SK-N-SH (cell line): ENCODE measurements at regions not wholly inside any gene's neighbourhood (a gene's known extent, or its start where the extent isn't known, plus 50 kb on each side); places are given as distances from the start of the nearest gene placed in this dataset.

ENCODE experiments used
- CTCF ChIA-PET: fragments of 300-600, 350-600 bp; formaldehyde crosslinking; extraction: SDS; loops from one replicate; lab custom pipeline; 2021; lab: Yijun Ruan, JAX
- POLR2A ChIA-PET: fragments of 350-600 bp; sonication (Branson Sonifier 250); formaldehyde crosslinking; extraction: SDS; loops from one replicate; lab custom pipeline; 2020; ENCODE audit warnings: antibody characterized with exemption, inconsistent platforms; lab: Yijun Ruan, JAX
- DNase-seq: peaks from one replicate; pipeline ENCODE4 v3.0.0; 2012
- H2AFZ ChIP-seq: fragments of 200-600 bp; sonication (generic); 2 replicates; pipeline ENCODE4 v1.8.1; 2016; ENCODE audit warnings: antibody characterized with exemption, mild to moderate bottlenecking, low read depth
- H3F3A ChIP-seq: fragments of 200-600 bp; sonication (generic); replicated peaks from 2 replicates; pipeline ENCODE3; 2016; ENCODE audit warnings: antibody characterized with exemption, mild to moderate bottlenecking; ENCODE audit not compliant: insufficient read depth
- H3K27ac ChIP-seq, 2 experiments: fragments of 200-500 bp in 1 of 2; fragments of 200-600 bp in 1 of 2; sonication (Bioruptor generic) in 1 of 2; sonication (generic), shearing (Covaris generic) in 1 of 2; 2 replicates each; pipeline versions ENCODE4 v1.5.1 to v1.6.1; 2014 to 2016; ENCODE audit warnings: low read depth in 2 of 2, inconsistent platforms in 1 of 2, low read length in 1 of 2, mild to moderate bottlenecking in 1 of 2, mixed read lengths in 1 of 2
- H3K27me3 ChIP-seq: fragments of 200-600 bp; sonication (generic), shearing (Covaris generic); 2 replicates; pipeline ENCODE4 v1.6.1; 2016; ENCODE audit warnings: mixed run types; ENCODE audit not compliant: insufficient read depth
- H3K36me3 ChIP-seq, 2 experiments: fragments of 200-500 bp in 1 of 2; fragments of 200-600 bp in 1 of 2; sonication (Bioruptor generic) in 1 of 2; sonication (generic) in 1 of 2; replicated peaks in 1 of 2; 2 replicates each; pipeline versions ENCODE3 to v1.5.1; 2014 to 2016; ENCODE audit warnings: low read length in 1 of 2, mild to moderate bottlenecking in 1 of 2; ENCODE audit not compliant: insufficient read depth in 2 of 2, control insufficient read depth in 1 of 2
- H3K4me1 ChIP-seq, 2 experiments: fragments of 200-500 bp in 1 of 2; fragments of 200-600 bp in 1 of 2; sonication (Bioruptor generic) in 1 of 2; sonication (generic), shearing (Covaris generic) in 1 of 2; 2 replicates each; pipeline versions ENCODE4 v1.5.1 to v1.6.1; 2014 to 2016; ENCODE audit warnings: low read depth in 1 of 2, low read length in 1 of 2, mixed run types in 1 of 2; ENCODE audit not compliant: insufficient read depth in 2 of 2, control insufficient read depth in 1 of 2
- H3K4me2 ChIP-seq: fragments of 200-600 bp; sonication (generic), shearing (Covaris generic); 2 replicates; pipeline ENCODE4 v1.6.1; 2017; ENCODE audit warnings: mixed run types
- H3K4me3 ChIP-seq, 2 experiments: fragments of 200-500 bp in 1 of 2; fragments of 200-600 bp in 1 of 2; sonication (Bioruptor generic) in 1 of 2; sonication (generic), shearing (Covaris generic) in 1 of 2; 2 replicates each; pipeline versions ENCODE4 v1.5.1 to v1.8.1; 2014 to 2016; ENCODE audit warnings: low read depth in 2 of 2, inconsistent platforms in 1 of 2, low read length in 1 of 2, mild to moderate bottlenecking in 1 of 2, mixed read lengths in 1 of 2, moderate library complexity in 1 of 2
- H3K79me2 ChIP-seq: fragments of 200-600 bp; sonication (generic); 2 replicates; pipeline ENCODE4 v1.8.1; 2017; ENCODE audit warnings: mild to moderate bottlenecking; ENCODE audit not compliant: insufficient read depth
- H3K9ac ChIP-seq: fragments of 200-600 bp; sonication (generic); 2 replicates; pipeline ENCODE4 v1.6.1; 2017; ENCODE audit warnings: mixed run types
- H3K9me2 ChIP-seq: fragments of 200-600 bp; sonication (generic); 2 replicates; pipeline ENCODE4 v1.6.1; 2017; ENCODE audit warnings: mixed run types
- H3K9me3 ChIP-seq: fragments of 200-600 bp; sonication (generic); 2 replicates; pipeline ENCODE4 v1.6.1; 2017; ENCODE audit warnings: mixed run types, mild to moderate bottlenecking, moderate library complexity
- H4K20me1 ChIP-seq: fragments of 200-600 bp; sonication (generic); 2 replicates; pipeline ENCODE4 v1.6.1; 2017; ENCODE audit warnings: mild to moderate bottlenecking, mixed run types; ENCODE audit not compliant: insufficient read depth
- CHD2 ChIP-seq: fragments of 150-350 bp; IDR thresholded peaks from 2 replicates; pipeline ENCODE4 v1.6.1; 2018; ENCODE audit warnings: low read length; ENCODE audit not compliant: partially characterized antibody
- CTCF ChIP-seq: fragments of 200-600 bp; sonication (generic); IDR thresholded peaks from 2 replicates; pipeline ENCODE4 v1.6.1; 2017; ENCODE audit warnings: antibody characterized with exemption, mild to moderate bottlenecking, moderate library complexity
- EZH2phosphoT487 ChIP-seq: fragments of 200-600 bp; sonication (generic); IDR thresholded peaks from 2 replicates; pipeline ENCODE4 v1.6.1; 2017; ENCODE audit warnings: low read depth, mixed run types, mild to moderate bottlenecking, antibody characterized with exemption, moderate library complexity, borderline replicate concordance
- FOSL2 ChIP-seq: IDR thresholded peaks from 2 replicates; pipeline ENCODE4 v1.4.0; 2012; ENCODE audit warnings: low read depth, mild to moderate bottlenecking, moderate library complexity, borderline replicate concordance
- FOXM1 ChIP-seq: IDR thresholded peaks from 2 replicates; pipeline ENCODE4 v1.4.0; 2012; ENCODE audit warnings: low read depth, mild to moderate bottlenecking
- GATA2 ChIP-seq: sonication (generic); formaldehyde crosslinking; IDR thresholded peaks from 2 replicates; pipeline ENCODE4 v1.5.0; 2020; ENCODE audit warnings: mild to moderate bottlenecking, missing genetic modification reagents
- JUND ChIP-seq: IDR thresholded peaks from 2 replicates; pipeline ENCODE4 v1.4.0; 2012
- MAX ChIP-seq: IDR thresholded peaks from 2 replicates; pipeline ENCODE4 v1.4.0; 2012; ENCODE audit warnings: low read depth
- MXI1 ChIP-seq: IDR thresholded peaks from 2 replicates; pipeline ENCODE4 v1.6.1; 2012; ENCODE audit warnings: mild to moderate bottlenecking, low read depth, low read length, improper control_type of control experiment
- NRF1 ChIP-seq: IDR thresholded peaks from 2 replicates; pipeline ENCODE4 v1.6.1; 2012; ENCODE audit warnings: low read depth, mild to moderate bottlenecking, low read length
- RAD21 ChIP-seq: IDR thresholded peaks from 2 replicates; pipeline ENCODE4 v1.6.1; 2012; ENCODE audit warnings: mild to moderate bottlenecking, low read length
- RFX5 ChIP-seq: IDR thresholded peaks from 2 replicates; pipeline ENCODE4 v1.6.1; 2012; ENCODE audit warnings: mild to moderate bottlenecking, improper control_type of control experiment, low read length
- TAF1 ChIP-seq: IDR thresholded peaks from 2 replicates; pipeline ENCODE4 v1.6.1; 2012; ENCODE audit warnings: low read depth, mild to moderate bottlenecking, low read length, moderate library complexity, borderline replicate concordance
- TCF12 ChIP-seq: IDR thresholded peaks from 2 replicates; pipeline ENCODE4 v1.4.0; 2012
- USF1 ChIP-seq: IDR thresholded peaks from 2 replicates; pipeline ENCODE4 v1.4.0; 2012; ENCODE audit warnings: low read depth, borderline replicate concordance
- WGBS: methylation state at CpG from one replicate; pipeline ENCODE4 v1.1.6; 2017; ENCODE audit warnings: low lambda C conversion rate; 5-methylcytosine and 5-hydroxymethylcytosine counted together

- Histone ChIP-seq H4K20me1 (no peaks in the 10 kb centered on the region), H3K9me3 (no peaks in the 10 kb centered on the region), H3K27me3 (no peaks in the 10 kb centered on the region; the same call in 1 of the 2 replicates), H3K9me2 (no peaks in the 10 kb centered on the region), H3K36me3 (no peaks in the 10 kb centered on the region), H3K4me2 (no peak overlapping the region), H2AFZ (no peak overlapping the region), H3F3A (no peaks in the 10 kb centered on the region), H3K79me2 (no peaks in the 10 kb centered on the region), H3K9ac (no peak overlapping the region), H3K4me3 (no peak overlapping the region), H3K27ac (no peak overlapping the region), H3K4me1 (no peaks in the 10 kb centered on the region)
- 26% methylated on average over 3 of the region's 3 CpGs for WGBS
- TF ChIP-seq GATA2 (no peak), RAD21 (no peak), USF1 (no peak), EZH2phosphoT487 (no peak), JUND (no peak), MAX (no peak), FOSL2 (no peak), RFX5 (no peak), MXI1 (no peak), TAF1 (no peak), NRF1 (no peak), CTCF (no peak)
- ChIA-PET POLR2A (no interaction called here), CTCF (interaction anchor here (1.6 kb wide), 1 partner anchor 9 kb away, joined by 3 read pairs; no protein-coding TSS in a partner anchor)
- no peak for DNase-seq
Measured at GRCh38 chr22:22067192-22067591, 84.6 kb upstream of the TOP3B start.

GRCh38 chr22:22064580-22064979, 82.0 kb upstream of the TOP3B start:
- ChIA-PET CTCF (no interaction called here), POLR2A (no interaction called here)
- no peak overlapping the region for H3K9ac ChIP-seq
- no peaks in the 10 kb centered on the region for H3K36me3 ChIP-seq
- H3K4me2 ChIP-seq: no peak overlapping the region
- H3K79me2 ChIP-seq: no peaks in the 10 kb centered on the region; the same call in 1 of the 2 replicates
- no peaks in the 10 kb centered on the region for H4K20me1 ChIP-seq
- no peak overlapping the region for H3K27ac ChIP-seq
- no peak overlapping the region for H3K4me3 ChIP-seq
- H3K9me3 ChIP-seq: no peaks in the 10 kb centered on the region
- no peak overlapping the region for H2AFZ ChIP-seq
- no peaks in the 10 kb centered on the region for H3K9me2 ChIP-seq
- DNase-seq: no peak
- no peaks in the 10 kb centered on the region; the same call in 1 of the 2 replicates for H3K27me3 ChIP-seq
- no peaks in the 10 kb centered on the region for H3F3A ChIP-seq
- no peaks in the 10 kb centered on the region for H3K4me1 ChIP-seq
- TF ChIP-seq TCF12 (no peak), MAX (no peak), MXI1 (no peak), FOXM1 (no peak), CHD2 (no peak)
